DOHH2 (cell line): ENCODE measurements at regions not wholly inside any gene's neighbourhood (a gene's known extent, or its start where the extent isn't known, plus 50 kb on each side); places are given as distances from the start of the nearest gene placed in this dataset.

ENCODE experiments used
- EZH2phosphoT487 ChIP-seq: fragments of 200-600 bp; sonication (generic); IDR thresholded peaks from 2 replicates; pipeline ENCODE4 v1.6.1; 2017; ENCODE audit warnings: borderline replicate concordance, mild to moderate bottlenecking, antibody characterized with exemption, low read length, moderate library complexity, mixed read lengths
- TF ChIP-seq, protein P1 (sequence below): fragments of 200-600 bp; sonication (generic); IDR thresholded peaks from one replicate; pipeline ENCODE4 v1.5.1; 2014; ENCODE audit warnings: antibody characterized with exemption, mild to moderate bottlenecking, low read depth, low read length; ENCODE audit not compliant: poor library complexity, severe bottlenecking

GRCh38 chr6:102742754-102743356 lies 1349.3 kb downstream of the GRIK2 start:
- TF ChIP-seq, protein P1, sequence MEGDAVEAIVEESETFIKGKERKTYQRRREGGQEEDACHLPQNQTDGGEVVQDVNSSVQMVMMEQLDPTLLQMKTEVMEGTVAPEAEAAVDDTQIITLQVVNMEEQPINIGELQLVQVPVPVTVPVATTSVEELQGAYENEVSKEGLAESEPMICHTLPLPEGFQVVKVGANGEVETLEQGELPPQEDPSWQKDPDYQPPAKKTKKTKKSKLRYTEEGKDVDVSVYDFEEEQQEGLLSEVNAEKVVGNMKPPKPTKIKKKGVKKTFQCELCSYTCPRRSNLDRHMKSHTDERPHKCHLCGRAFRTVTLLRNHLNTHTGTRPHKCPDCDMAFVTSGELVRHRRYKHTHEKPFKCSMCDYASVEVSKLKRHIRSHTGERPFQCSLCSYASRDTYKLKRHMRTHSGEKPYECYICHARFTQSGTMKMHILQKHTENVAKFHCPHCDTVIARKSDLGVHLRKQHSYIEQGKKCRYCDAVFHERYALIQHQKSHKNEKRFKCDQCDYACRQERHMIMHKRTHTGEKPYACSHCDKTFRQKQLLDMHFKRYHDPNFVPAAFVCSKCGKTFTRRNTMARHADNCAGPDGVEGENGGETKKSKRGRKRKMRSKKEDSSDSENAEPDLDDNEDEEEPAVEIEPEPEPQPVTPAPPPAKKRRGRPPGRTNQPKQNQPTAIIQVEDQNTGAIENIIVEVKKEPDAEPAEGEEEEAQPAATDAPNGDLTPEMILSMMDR, result no peak
- TF ChIP-seq EZH2phosphoT487, result no peak
